Endothelial cell (in vitro differentiated cells): ENCODE measurements at regions not wholly inside any gene's neighbourhood (a gene's known extent, or its start where the extent isn't known, plus 50 kb on each side); places are given as distances from the start of the nearest gene placed in this dataset.

Experiments used
- DNase-seq: peaks from one replicate; pipeline ENCODE4 v3.0.0; 2021; ENCODE audit warnings: low spot score
- H3K27ac Mint-ChIP-seq: one replicate; pipeline ENCODE4 v1.8.0; 2021; ENCODE audit warnings: mixed read lengths, inconsistent platforms; ENCODE audit not compliant: unreplicated experiment
- H3K27me3 Mint-ChIP-seq: one replicate; pipeline ENCODE4 v1.8.0; 2021; ENCODE audit warnings: mild to moderate bottlenecking, moderate library complexity, mixed read lengths, inconsistent platforms; ENCODE audit not compliant: unreplicated experiment
- H3K36me3 Mint-ChIP-seq: one replicate; pipeline ENCODE4 v1.8.0; 2021; ENCODE audit warnings: mild to moderate bottlenecking, low read depth, mixed read lengths, inconsistent platforms; ENCODE audit not compliant: unreplicated experiment
- H3K4me1 Mint-ChIP-seq: one replicate; pipeline ENCODE4 v1.8.0; 2021; ENCODE audit warnings: mild to moderate bottlenecking, mixed read lengths, inconsistent platforms; ENCODE audit not compliant: unreplicated experiment
- H3K4me3 Mint-ChIP-seq: one replicate; pipeline ENCODE4 v1.8.0; 2021; ENCODE audit warnings: mild to moderate bottlenecking, mixed read lengths, inconsistent platforms; ENCODE audit not compliant: unreplicated experiment
- H3K9me3 Mint-ChIP-seq: one replicate; pipeline ENCODE4 v1.8.0; 2021; ENCODE audit warnings: mixed read lengths, inconsistent platforms; ENCODE audit not compliant: unreplicated experiment
- TF ChIP-seq, protein P1 (sequence below): fragments of 200-600 bp; sonication (generic); IDR thresholded peaks from one replicate; pipeline ENCODE4 v1.5.0; 2021; ENCODE audit warnings: antibody characterized with exemption; ENCODE audit not compliant: unreplicated experiment

DNA sequence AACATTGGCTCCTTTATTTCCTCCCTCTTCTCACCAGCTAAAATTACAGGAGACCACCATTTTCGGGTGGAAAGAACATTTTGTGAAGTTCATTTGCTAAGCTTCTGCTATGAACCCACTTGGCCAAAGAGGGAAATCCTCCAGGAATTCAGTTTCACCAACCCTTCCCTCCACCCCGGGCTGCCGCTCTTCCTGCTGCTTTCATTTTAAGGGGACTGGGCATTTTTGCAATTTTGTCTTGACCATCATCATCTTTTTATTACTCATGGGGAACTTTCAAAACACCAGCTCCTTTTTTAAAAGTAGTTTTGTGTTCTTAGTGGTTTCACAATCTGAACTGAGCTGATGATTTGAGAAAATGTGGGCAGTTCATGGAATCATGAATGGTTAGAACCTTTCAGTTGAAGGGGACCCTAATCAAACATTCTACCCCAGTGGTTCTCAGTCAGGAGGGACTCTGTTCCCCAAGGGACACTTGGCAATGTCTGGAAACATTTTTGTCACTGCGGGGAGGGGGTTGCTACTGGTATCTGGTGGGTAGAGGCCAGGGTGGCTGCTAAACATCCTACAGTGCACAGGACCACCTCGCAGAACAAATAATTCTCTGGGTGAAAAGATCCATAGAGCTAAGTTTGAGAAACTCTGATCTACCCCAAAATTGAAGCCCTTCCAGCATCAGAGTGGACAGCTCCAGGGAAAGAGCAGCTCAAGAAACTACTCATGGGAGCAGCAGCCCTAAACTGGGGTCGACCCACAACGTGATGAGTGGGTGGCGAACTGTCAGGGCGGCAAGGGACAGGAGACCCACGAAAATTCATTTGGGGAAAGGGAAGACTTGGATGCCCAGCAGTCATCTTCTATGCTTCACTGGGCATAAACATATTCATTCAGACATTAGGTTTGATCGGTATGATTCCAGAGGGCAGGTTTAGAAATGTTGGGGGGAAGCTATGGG lies 92.9 kb downstream of the ACKR3 start:
- TF ChIP-seq, protein P1, sequence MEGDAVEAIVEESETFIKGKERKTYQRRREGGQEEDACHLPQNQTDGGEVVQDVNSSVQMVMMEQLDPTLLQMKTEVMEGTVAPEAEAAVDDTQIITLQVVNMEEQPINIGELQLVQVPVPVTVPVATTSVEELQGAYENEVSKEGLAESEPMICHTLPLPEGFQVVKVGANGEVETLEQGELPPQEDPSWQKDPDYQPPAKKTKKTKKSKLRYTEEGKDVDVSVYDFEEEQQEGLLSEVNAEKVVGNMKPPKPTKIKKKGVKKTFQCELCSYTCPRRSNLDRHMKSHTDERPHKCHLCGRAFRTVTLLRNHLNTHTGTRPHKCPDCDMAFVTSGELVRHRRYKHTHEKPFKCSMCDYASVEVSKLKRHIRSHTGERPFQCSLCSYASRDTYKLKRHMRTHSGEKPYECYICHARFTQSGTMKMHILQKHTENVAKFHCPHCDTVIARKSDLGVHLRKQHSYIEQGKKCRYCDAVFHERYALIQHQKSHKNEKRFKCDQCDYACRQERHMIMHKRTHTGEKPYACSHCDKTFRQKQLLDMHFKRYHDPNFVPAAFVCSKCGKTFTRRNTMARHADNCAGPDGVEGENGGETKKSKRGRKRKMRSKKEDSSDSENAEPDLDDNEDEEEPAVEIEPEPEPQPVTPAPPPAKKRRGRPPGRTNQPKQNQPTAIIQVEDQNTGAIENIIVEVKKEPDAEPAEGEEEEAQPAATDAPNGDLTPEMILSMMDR: no peak
- DNase-seq: no peak
- Mint-ChIP-seq H3K4me1 (peaks cover 12% of the 10 kb centered on the region), H3K27ac (no peak overlapping the region), H3K9me3 (peaks cover 5% of the 10 kb centered on the region), H3K36me3 (peaks cover 7% of the 10 kb centered on the region), H3K4me3 (no peak overlapping the region), H3K27me3 (peaks cover 1% of the 10 kb centered on the region)

DNA sequence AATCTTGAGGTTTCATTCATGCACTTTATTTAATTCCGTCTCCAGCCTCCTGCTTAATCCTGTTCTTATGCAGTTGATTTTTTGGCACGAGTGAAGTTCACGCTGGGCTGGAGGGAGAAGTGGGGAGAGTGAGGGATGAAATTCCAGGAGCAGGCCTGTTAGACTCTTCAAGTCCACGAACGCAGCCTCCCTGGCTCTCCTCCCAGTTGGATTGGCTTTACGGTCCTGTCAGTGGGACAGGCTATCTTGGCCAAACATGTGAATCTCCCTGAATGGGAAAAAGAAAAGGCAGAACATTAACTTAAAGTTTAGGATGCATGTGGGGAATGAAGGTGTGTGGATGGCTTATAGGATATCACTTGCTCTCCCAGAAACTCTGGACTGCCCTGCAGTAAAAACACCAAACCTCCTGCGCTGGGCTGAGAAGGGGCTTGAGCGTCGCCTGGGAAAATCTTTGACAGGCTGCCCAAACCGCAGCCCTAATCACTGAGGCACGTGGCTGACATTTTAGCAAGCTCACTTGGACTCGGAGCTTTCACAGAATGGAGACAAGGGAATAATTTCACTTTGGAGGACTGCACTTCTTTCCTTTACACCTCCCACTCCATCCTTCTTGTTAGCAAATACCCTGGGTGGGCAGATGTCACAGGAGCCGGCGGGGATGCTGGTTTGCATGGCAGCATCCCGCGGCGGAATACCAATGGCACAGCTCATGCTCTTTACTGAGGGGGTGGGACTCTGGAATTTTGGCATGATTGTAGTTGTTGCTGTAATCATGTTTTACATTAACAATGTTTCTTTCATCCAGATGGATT lies 93.9 kb downstream of the ACKR3 start:
- H3K4me3 Mint-ChIP-seq: no peak overlapping the region
- H3K9me3 Mint-ChIP-seq: peaks cover 5% of the 10 kb centered on the region
- H3K4me1 Mint-ChIP-seq: peaks cover 9% of the 10 kb centered on the region
- H3K36me3 Mint-ChIP-seq: peaks cover 7% of the 10 kb centered on the region
- no peak overlapping the region for H3K27ac Mint-ChIP-seq
- TF ChIP-seq, protein P1: no peak
- no peak for DNase-seq
- no peaks in the 10 kb centered on the region for H3K27me3 Mint-ChIP-seq

DNA sequence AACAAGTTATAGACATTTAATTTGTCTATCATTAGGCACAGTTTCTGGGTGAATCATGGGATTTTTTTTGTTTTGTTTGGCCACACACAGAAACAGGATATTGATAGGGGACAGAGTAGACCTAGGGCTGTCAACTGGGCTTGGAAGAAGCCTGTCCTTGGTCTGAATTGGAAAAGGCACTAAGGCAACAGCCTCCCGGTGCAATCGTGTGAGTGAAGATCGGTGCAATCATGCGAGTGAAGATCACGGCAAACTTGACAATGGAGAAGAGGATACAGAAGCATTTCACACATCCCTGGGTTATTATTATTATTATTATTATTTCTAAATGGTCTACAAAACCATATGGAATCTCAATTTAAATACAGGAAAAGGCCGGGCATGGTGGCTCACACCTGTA lies 94.5 kb downstream of the ACKR3 start:
- H3K36me3 Mint-ChIP-seq: peaks cover 7% of the 10 kb centered on the region
- H3K4me3 Mint-ChIP-seq: no peak overlapping the region
- H3K27me3 Mint-ChIP-seq: no peaks in the 10 kb centered on the region
- no peak for DNase-seq
- H3K27ac Mint-ChIP-seq: no peak overlapping the region
- peaks cover 5% of the 10 kb centered on the region for H3K9me3 Mint-ChIP-seq
- peaks cover 9% of the 10 kb centered on the region for H3K4me1 Mint-ChIP-seq
- TF ChIP-seq, protein P1: no peak

DNA sequence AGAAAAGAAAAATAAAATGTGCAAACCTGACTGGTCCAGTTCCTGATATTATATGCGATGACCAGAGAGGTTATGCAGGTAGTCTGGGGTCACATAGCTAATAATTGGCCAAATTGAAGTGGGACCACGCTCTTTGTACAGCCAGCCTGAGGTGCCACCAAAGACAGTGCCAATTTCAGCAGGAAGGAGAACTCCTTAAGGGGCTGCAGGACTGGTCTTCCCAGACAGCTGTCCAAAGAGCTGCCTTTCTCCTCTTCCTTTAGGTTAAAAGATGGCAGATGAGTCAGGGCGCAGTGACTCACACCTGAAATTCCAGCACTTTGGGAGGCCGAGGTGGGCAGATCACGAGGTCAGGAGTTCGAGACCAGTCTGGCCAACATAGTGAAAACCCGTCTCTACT lies 95.5 kb downstream of the ACKR3 start:
- peaks cover 3% of the 10 kb centered on the region for H3K27me3 Mint-ChIP-seq
- H3K4me3 Mint-ChIP-seq: no peak overlapping the region
- peaks cover 5% of the 10 kb centered on the region for H3K9me3 Mint-ChIP-seq
- H3K36me3 Mint-ChIP-seq: peaks cover 7% of the 10 kb centered on the region
- no peak overlapping the region for H3K27ac Mint-ChIP-seq
- TF ChIP-seq, protein P1: no peak
- H3K4me1 Mint-ChIP-seq: peaks cover 9% of the 10 kb centered on the region
- DNase-seq: no peak
